ENCODE measurements at regions not wholly inside any gene's neighbourhood (a gene's known extent, or its start where the extent isn't known, plus 50 kb on each side); places are given as distances from the start of the nearest gene placed in this dataset.

DNA sequence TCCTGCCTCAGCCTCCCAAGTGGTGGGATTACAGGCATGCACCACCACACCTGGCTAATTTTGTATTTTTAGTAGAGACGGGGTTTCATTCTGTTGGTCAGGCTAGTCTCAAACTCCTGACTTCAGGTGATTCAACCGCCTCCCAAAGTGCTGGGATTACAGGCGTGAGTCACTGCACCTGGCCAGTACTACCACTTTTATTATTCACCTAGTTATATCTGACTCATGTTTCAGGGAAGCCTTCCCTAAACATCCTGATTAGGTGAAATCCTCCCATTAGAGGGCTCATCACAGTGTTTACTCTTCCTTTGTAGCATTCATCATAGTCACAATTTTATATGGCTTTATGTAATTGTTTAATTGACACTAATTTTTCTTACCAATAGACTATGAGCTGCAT lies 295.3 kb upstream of the SOX5 start:
- Histone ChIP-seq H2AFZ (replicated peaks) (no peak overlapping the region), H3K79me2 (ENCODE audit: low read depth) (no peaks in the 10 kb centered on the region), H3K4me1 (peaks cover 30% of the 10 kb centered on the region), H4K20me1 (ENCODE audit: low read depth) (no peaks in the 10 kb centered on the region), H3K4me3 (no peak overlapping the region), H3K9me3 (ENCODE audit: low read depth) (no peaks in the 10 kb centered on the region), H3K36me3 (no peaks in the 10 kb centered on the region), H3K27ac (no peak overlapping the region), H3K9ac (no peak overlapping the region), H3K4me2 (no peak overlapping the region), H3F3A (ENCODE audit: low read depth) (peaks cover 8% of the 10 kb centered on the region), H3K27me3 (no peaks in the 10 kb centered on the region)
- peaks cover 8% of the 10 kb centered on the region for H3K36me3 Mint-ChIP-seq
- peaks cover 2% of the 10 kb centered on the region for H3K27me3 Mint-ChIP-seq (ENCODE audit: insufficient read depth, low read depth)
- H3K27ac Mint-ChIP-seq, result no peak overlapping the region
- no peak for DNase-seq (ENCODE audit: low spot score)
- peaks cover 44% of the 10 kb centered on the region for H3K4me1 Mint-ChIP-seq
- no peak for TF ChIP-seq EZH2 (IDR thresholded peaks at IDR 0.05)
- TF ChIP-seq EZH2phosphoT487 (IDR thresholded peaks at IDR 0.05), result no peak
- TF ChIP-seq, protein P1, sequence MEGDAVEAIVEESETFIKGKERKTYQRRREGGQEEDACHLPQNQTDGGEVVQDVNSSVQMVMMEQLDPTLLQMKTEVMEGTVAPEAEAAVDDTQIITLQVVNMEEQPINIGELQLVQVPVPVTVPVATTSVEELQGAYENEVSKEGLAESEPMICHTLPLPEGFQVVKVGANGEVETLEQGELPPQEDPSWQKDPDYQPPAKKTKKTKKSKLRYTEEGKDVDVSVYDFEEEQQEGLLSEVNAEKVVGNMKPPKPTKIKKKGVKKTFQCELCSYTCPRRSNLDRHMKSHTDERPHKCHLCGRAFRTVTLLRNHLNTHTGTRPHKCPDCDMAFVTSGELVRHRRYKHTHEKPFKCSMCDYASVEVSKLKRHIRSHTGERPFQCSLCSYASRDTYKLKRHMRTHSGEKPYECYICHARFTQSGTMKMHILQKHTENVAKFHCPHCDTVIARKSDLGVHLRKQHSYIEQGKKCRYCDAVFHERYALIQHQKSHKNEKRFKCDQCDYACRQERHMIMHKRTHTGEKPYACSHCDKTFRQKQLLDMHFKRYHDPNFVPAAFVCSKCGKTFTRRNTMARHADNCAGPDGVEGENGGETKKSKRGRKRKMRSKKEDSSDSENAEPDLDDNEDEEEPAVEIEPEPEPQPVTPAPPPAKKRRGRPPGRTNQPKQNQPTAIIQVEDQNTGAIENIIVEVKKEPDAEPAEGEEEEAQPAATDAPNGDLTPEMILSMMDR (IDR thresholded peaks at IDR 0.05), result no peak
- no peaks in the 10 kb centered on the region for H3K9me3 Mint-ChIP-seq
- no peak overlapping the region for H3K4me3 Mint-ChIP-seq

DNA sequence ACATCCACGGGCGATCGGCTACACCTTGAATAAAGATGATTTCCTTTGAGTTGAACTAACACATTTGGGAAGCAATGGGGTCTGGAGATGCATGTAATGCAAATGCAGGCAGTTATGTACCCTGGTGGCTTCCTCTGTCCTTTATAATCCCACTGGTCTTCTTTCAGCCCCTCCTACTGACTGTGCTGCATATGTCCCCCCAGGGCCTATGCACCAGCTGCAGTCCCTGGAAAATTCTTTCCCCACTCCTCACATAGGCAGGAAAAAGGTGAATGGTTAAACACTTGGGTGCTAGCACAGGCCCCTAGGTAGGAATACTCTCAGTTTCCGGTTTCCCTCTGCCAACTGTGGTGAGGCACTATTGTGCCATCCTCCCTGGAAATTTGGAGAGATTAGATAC lies 294.8 kb upstream of the SOX5 start:
- Mint-ChIP-seq H3K4me3 (no peak overlapping the region), H3K27ac (peak overlapping the region; percentile 80), H3K9me3 (no peaks in the 10 kb centered on the region), H3K27me3 (ENCODE audit: insufficient read depth, low read depth) (no peaks in the 10 kb centered on the region), H3K4me1 (peaks cover 44% of the 10 kb centered on the region), H3K36me3 (peaks cover 4% of the 10 kb centered on the region)
- Histone ChIP-seq H3K79me2 (ENCODE audit: low read depth) (no peaks in the 10 kb centered on the region), H3K4me3 (no peak overlapping the region), H4K20me1 (ENCODE audit: low read depth) (no peaks in the 10 kb centered on the region), H3F3A (ENCODE audit: low read depth) (peaks cover 8% of the 10 kb centered on the region), H3K9ac (no peak overlapping the region), H3K4me1 (peaks cover 30% of the 10 kb centered on the region), H3K27me3 (no peaks in the 10 kb centered on the region), H3K27ac (no peak overlapping the region), H3K4me2 (no peak overlapping the region), H3K36me3 (no peaks in the 10 kb centered on the region), H3K9me3 (ENCODE audit: low read depth) (no peaks in the 10 kb centered on the region), H2AFZ (replicated peaks) (no peak overlapping the region)
- TF ChIP-seq EZH2phosphoT487 (IDR thresholded peaks at IDR 0.05), result no peak
- TF ChIP-seq, protein P1 (IDR thresholded peaks at IDR 0.05), result no peak
- no peak for DNase-seq (ENCODE audit: low spot score)

DNA sequence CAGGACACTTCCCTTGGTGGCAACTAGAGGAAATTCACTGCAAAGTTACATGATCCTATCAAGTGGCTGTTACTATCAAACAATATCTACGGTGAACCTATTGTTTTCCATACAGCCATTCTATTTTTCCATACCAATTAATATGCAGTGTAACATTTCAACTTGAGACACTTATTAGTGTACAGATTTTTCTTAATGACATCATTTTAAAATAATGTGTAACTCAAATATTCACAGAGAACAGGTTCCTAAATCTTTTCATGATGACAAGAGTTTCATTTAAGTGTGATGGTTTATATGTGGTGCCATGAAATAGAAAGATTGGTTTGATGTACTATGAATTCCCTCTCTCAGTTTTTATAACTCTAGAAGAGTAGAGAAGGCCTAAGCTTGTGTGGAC lies 291.2 kb upstream of the SOX5 start:
- Mint-ChIP-seq H3K9me3 (no peaks in the 10 kb centered on the region), H3K27ac (no peak overlapping the region), H3K4me1 (peaks cover 43% of the 10 kb centered on the region), H3K27me3 (ENCODE audit: insufficient read depth, low read depth) (no peaks in the 10 kb centered on the region), H3K36me3 (peaks cover 4% of the 10 kb centered on the region), H3K4me3 (no peak overlapping the region)
- no peak overlapping the region for H3K4me2 ChIP-seq
- no peak overlapping the region for H3K9ac ChIP-seq
- no peak for DNase-seq (ENCODE audit: low spot score)
- no peak overlapping the region for H3K27ac ChIP-seq
- H3K27me3 ChIP-seq, result no peaks in the 10 kb centered on the region
- TF ChIP-seq, protein P1 (IDR thresholded peaks at IDR 0.05), result no peak
- TF ChIP-seq EZH2 (IDR thresholded peaks at IDR 0.05) (no peak), EZH2phosphoT487 (IDR thresholded peaks at IDR 0.05) (no peak)
- H3F3A ChIP-seq (ENCODE audit: low read depth), result peaks cover 3% of the 10 kb centered on the region
- H3K36me3 ChIP-seq, result no peaks in the 10 kb centered on the region
- H3K4me3 ChIP-seq, result no peak overlapping the region
- peaks cover 39% of the 10 kb centered on the region for H3K4me1 ChIP-seq
- H3K79me2 ChIP-seq (ENCODE audit: low read depth), result no peaks in the 10 kb centered on the region
- H2AFZ ChIP-seq (replicated peaks), result no peak overlapping the region
- no peaks in the 10 kb centered on the region for H3K9me3 ChIP-seq (ENCODE audit: low read depth)
- no peaks in the 10 kb centered on the region for H4K20me1 ChIP-seq (ENCODE audit: low read depth)

Measured in neural progenitor cell (in vitro differentiated cells).